Tibial nerve (tissue), 4 donors: ENCODE measurements at regions not wholly inside any gene's neighbourhood (a gene's known extent, or its start where the extent isn't known, plus 50 kb on each side); places are given as distances from the start of the nearest gene placed in this dataset.

Experiments used
- DNase-seq, 2 donors: peaks; one replicate each; pipeline ENCODE4 v3.0.0-alpha.2; 2019; ENCODE audit warnings: low spot score in 2 of 2
- H3K27ac ChIP-seq, 4 donors: fragments of 200-600 bp; sonication (generic) in 3 of 4; one replicate each; pipeline ENCODE4 v1.5.1; 2017 to 2019; ENCODE audit warnings: mild to moderate bottlenecking in 1 of 4
- H3K27me3 ChIP-seq, 2 donors: fragments of 200-600 bp; sonication (generic) in 1 of 2; one replicate each; pipeline versions ENCODE4 v1.5.1 to v1.6.0; 2017 to 2019
- H3K36me3 ChIP-seq, 3 donors: fragments of 200-600 bp; sonication (generic); one replicate each; pipeline ENCODE4 v1.5.1; 2018 to 2019
- H3K4me1 ChIP-seq, 4 donors: fragments of 200-600 bp; sonication (generic) in 3 of 4; one replicate each; pipeline ENCODE4 v1.5.1; 2017 to 2019
- H3K4me3 ChIP-seq, 4 donors: fragments of 200-600 bp; sonication (generic) in 3 of 4; one replicate each; pipeline ENCODE4 v1.5.1; 2017 to 2019; ENCODE audit warnings: mild to moderate bottlenecking in 1 of 4, moderate library complexity in 1 of 4
- H3K9me3 ChIP-seq, 4 donors: fragments of 200-600 bp; sonication (generic) in 3 of 4; one replicate each; pipeline ENCODE4 v1.5.1; 2017 to 2019
- CTCF ChIP-seq, 5 experiments: fragments of 200-600 bp in 3 of 5; fragments of 450-650 bp in 2 of 5; sonication (generic) in 3 of 5; IDR thresholded peaks; one replicate each; pipeline ENCODE4 v1.5.1; 2016 to 2019; ENCODE audit warnings: antibody characterized with exemption in 5 of 5, mild to moderate bottlenecking in 3 of 5, moderate library complexity in 2 of 5
- EP300 ChIP-seq, 2 donors: sonication (generic); formaldehyde crosslinking; IDR thresholded peaks; one replicate each; pipeline ENCODE4 v1.6.1; 2017; ENCODE audit warnings: antibody characterized with exemption in 2 of 2, mild to moderate bottlenecking in 1 of 2
- POLR2A ChIP-seq, 2 donors: fragments of 450-650 bp; IDR thresholded peaks; one replicate each; pipeline ENCODE4 v1.6.1; 2017; ENCODE audit warnings: antibody characterized with exemption in 2 of 2, mild to moderate bottlenecking in 2 of 2, moderate library complexity in 2 of 2
- WGBS, 2 donors: methylation state at CpG; one replicate each; pipeline ENCODE4 v1.1.5; 2018; 5-methylcytosine and 5-hydroxymethylcytosine counted together

- Histone ChIP-seq H3K36me3 (no peaks in the 10 kb centered on the region), H3K27ac (no peak overlapping the region), H3K9me3 (no peaks in the 10 kb centered on the region), H3K4me3 (no peak overlapping the region), H3K4me1 (peaks cover 0 to 6% (median 0%) of the 10 kb centered on the region in 4 donors), H3K27me3 (no peaks in the 10 kb centered on the region)
- TF ChIP-seq POLR2A (IDR thresholded peaks at IDR 0.05): no peak
- TF ChIP-seq CTCF (IDR thresholded peaks at IDR 0.05): no peak
- no peak for TF ChIP-seq EP300 (IDR thresholded peaks at IDR 0.05)
- 82 to 85% methylated on average over 4 of the region's 4 CpGs for WGBS, 2 donors
- no peak for DNase-seq
These were observed 133.6 kb upstream of the SESN3 start for GRCh38 chr11:95364324-95365295.

GRCh38 chr11:95363708-95364107 is 132.7 kb upstream of the SESN3 start:
- Histone ChIP-seq H3K4me1 (peaks cover 0 to 6% (median 0%) of the 10 kb centered on the region in 4 donors), H3K4me3 (no peak overlapping the region), H3K27ac (no peak overlapping the region), H3K36me3 (no peaks in the 10 kb centered on the region), H3K9me3 (no peaks in the 10 kb centered on the region), H3K27me3 (no peaks in the 10 kb centered on the region)
- DNase-seq: no peak
- WGBS, 2 donors: 67 to 70% methylated on average over 8 of the region's 8 CpGs
- TF ChIP-seq EP300 (IDR thresholded peaks at IDR 0.05) (no peak), CTCF (IDR thresholded peaks at IDR 0.05) (no peak), POLR2A (IDR thresholded peaks at IDR 0.05) (no peak)

GRCh38 chr11:95363164-95363563 is 132.2 kb upstream of the SESN3 start:
- no peaks in the 10 kb centered on the region for H3K27me3 ChIP-seq
- TF ChIP-seq CTCF (IDR thresholded peaks at IDR 0.05) (no peak), POLR2A (IDR thresholded peaks at IDR 0.05) (no peak), EP300 (IDR thresholded peaks at IDR 0.05) (no peak)

GRCh38 chr11:95361180-95361579 is 130.2 kb upstream of the SESN3 start:
- no peaks in the 10 kb centered on the region for H3K9me3 ChIP-seq
- no peak overlapping the region for H3K4me3 ChIP-seq
- no peak overlapping the region for H3K27ac ChIP-seq
- no peaks in the 10 kb centered on the region for H3K27me3 ChIP-seq
- no peak for TF ChIP-seq EP300 (IDR thresholded peaks at IDR 0.05)
- TF ChIP-seq CTCF (IDR thresholded peaks at IDR 0.05): no peak
- TF ChIP-seq POLR2A (IDR thresholded peaks at IDR 0.05): no peak
- H3K36me3 ChIP-seq: no peaks in the 10 kb centered on the region
- no peak for DNase-seq
- 95 to 98% methylated on average over 2 of the region's 2 CpGs for WGBS, 2 donors
- H3K4me1 ChIP-seq: peaks cover 0 to 6% (median 0%) of the 10 kb centered on the region in 4 donors

More at GRCh38 chr11:95363164-95363563, 132.2 kb upstream of the SESN3 start:
- DNase-seq: no peak
- Histone ChIP-seq H3K4me1 (peaks cover 0 to 6% (median 0%) of the 10 kb centered on the region in 4 donors), H3K36me3 (no peaks in the 10 kb centered on the region), H3K9me3 (no peaks in the 10 kb centered on the region), H3K27ac (no peak overlapping the region), H3K4me3 (no peak overlapping the region)
- 64 to 67% methylated on average over 3 of the region's 3 CpGs for WGBS, 2 donors

- DNase-seq: no peak
- no peak overlapping the region for H3K27ac ChIP-seq
- no peak for TF ChIP-seq POLR2A (IDR thresholded peaks at IDR 0.05)
- WGBS, 2 donors: 84 to 86% methylated on average over 8 of the region's 8 CpGs
- no peaks in the 10 kb centered on the region for H3K36me3 ChIP-seq
- H3K27me3 ChIP-seq: no peaks in the 10 kb centered on the region
- H3K4me1 ChIP-seq: peaks cover 0 to 6% (median 0%) of the 10 kb centered on the region in 4 donors
- H3K9me3 ChIP-seq: no peaks in the 10 kb centered on the region
- H3K4me3 ChIP-seq: no peak overlapping the region
These were observed 129.5 kb upstream of the SESN3 start for GRCh38 chr11:95360377-95361075.
